ENCODE measurements at regions not wholly inside any gene's neighbourhood (a gene's known extent, or its start where the extent isn't known, plus 50 kb on each side); places are given as distances from the start of the nearest gene placed in this dataset.

- no peak overlapping the region for H3K27ac ChIP-seq (ENCODE audit: insufficient read depth, low read length)
- no peaks in the 10 kb centered on the region for H4K20me1 ChIP-seq (ENCODE audit: control insufficient read depth, extremely low read depth, insufficient read depth, low read length)
- no peaks in the 10 kb centered on the region for H3K79me2 ChIP-seq (ENCODE audit: control insufficient read depth, insufficient read depth, low read length)
- TF ChIP-seq, protein P1, sequence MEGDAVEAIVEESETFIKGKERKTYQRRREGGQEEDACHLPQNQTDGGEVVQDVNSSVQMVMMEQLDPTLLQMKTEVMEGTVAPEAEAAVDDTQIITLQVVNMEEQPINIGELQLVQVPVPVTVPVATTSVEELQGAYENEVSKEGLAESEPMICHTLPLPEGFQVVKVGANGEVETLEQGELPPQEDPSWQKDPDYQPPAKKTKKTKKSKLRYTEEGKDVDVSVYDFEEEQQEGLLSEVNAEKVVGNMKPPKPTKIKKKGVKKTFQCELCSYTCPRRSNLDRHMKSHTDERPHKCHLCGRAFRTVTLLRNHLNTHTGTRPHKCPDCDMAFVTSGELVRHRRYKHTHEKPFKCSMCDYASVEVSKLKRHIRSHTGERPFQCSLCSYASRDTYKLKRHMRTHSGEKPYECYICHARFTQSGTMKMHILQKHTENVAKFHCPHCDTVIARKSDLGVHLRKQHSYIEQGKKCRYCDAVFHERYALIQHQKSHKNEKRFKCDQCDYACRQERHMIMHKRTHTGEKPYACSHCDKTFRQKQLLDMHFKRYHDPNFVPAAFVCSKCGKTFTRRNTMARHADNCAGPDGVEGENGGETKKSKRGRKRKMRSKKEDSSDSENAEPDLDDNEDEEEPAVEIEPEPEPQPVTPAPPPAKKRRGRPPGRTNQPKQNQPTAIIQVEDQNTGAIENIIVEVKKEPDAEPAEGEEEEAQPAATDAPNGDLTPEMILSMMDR (conservative IDR thresholded peaks at IDR 0.05 in 1 of 2, IDR thresholded peaks at IDR 0.05 in 1 of 2; ENCODE audit: low read depth in 1 of 2, low read length in 2 of 2): no peak
- TF ChIP-seq EZH2 (IDR thresholded peaks at IDR 0.05; ENCODE audit: low read length, missing control alignments): no peak
- H3K27me3 ChIP-seq (ENCODE audit: control insufficient read depth, insufficient read depth, low read length): no peaks in the 10 kb centered on the region
- no peak for DNase-seq (ENCODE audit: low read depth in 2 of 2)
- H3K9me3 ChIP-seq (ENCODE audit: control insufficient read depth, insufficient read depth, low read depth, low read length): no peaks in the 10 kb centered on the region
- H3K4me3 ChIP-seq (replicated peaks in 1 of 4; ENCODE audit: control extremely low read depth in 1 of 4, insufficient read depth in 1 of 4, low read depth in 3 of 4, low read length in 4 of 4): no peak overlapping the region
- no peak overlapping the region for H3K4me2 ChIP-seq (ENCODE audit: extremely low read depth, insufficient read depth, low read length)
- no peak overlapping the region for H3K9ac ChIP-seq (ENCODE audit: insufficient read depth, low read length)
- H2AFZ ChIP-seq (ENCODE audit: low read length): no peak overlapping the region
- peaks cover 33% of the 10 kb centered on the region for H3K4me1 ChIP-seq (ENCODE audit: control insufficient read depth, extremely low read depth, insufficient read depth, low read length)
- H3K36me3 ChIP-seq (ENCODE audit: control insufficient read depth, insufficient read depth, low read length): no peaks in the 10 kb centered on the region
Observed at GRCh38 chr2:42961961-42962360, 169.6 kb upstream of the HAAO start.

DNA sequence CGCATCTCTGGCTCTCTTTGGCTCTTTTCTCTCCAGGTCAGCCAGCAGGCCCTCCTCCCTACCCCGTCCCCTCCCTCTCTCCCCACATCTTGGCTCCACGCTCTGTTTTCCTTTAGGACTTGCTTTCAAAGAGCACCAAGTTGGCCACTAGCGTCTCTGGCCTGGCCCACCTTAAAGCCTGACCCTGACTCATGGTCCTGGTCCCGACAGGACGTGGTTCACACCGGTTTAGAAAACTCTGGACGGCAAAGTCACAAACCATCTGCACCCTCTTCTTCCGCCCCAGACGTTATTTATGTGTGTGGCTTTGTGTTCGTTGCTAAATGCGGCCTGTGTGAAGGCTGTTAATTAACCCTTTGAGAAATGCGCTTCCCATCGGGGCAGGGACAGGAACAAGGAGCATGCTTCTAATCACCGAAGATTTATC lies 169.0 kb upstream of the HAAO start:
- DNase-seq (ENCODE audit: low read depth in 2 of 2): peak; percentile 45 to 46
- Histone ChIP-seq H4K20me1 (ENCODE audit: control insufficient read depth, extremely low read depth, insufficient read depth, low read length) (no peaks in the 10 kb centered on the region), H3K27ac (ENCODE audit: insufficient read depth, low read length) (peak overlapping the region; percentile 6), H3K36me3 (ENCODE audit: control insufficient read depth, insufficient read depth, low read length) (no peaks in the 10 kb centered on the region), H3K27me3 (ENCODE audit: control insufficient read depth, insufficient read depth, low read length) (no peaks in the 10 kb centered on the region), H3K9me3 (ENCODE audit: control insufficient read depth, insufficient read depth, low read depth, low read length) (no peaks in the 10 kb centered on the region), H2AFZ (ENCODE audit: low read length) (peak overlapping the region; percentile 39), H3K4me1 (ENCODE audit: control insufficient read depth, extremely low read depth, insufficient read depth, low read length) (peaks cover 33% of the 10 kb centered on the region), H3K4me3 (replicated peaks in 1 of 4; ENCODE audit: control extremely low read depth in 1 of 4, insufficient read depth in 1 of 4, low read depth in 3 of 4, low read length in 4 of 4) (no peak overlapping the region), H3K79me2 (ENCODE audit: control insufficient read depth, insufficient read depth, low read length) (no peaks in the 10 kb centered on the region), H3K4me2 (ENCODE audit: extremely low read depth, insufficient read depth, low read length) (no peak overlapping the region), H3K9ac (ENCODE audit: insufficient read depth, low read length) (no peak overlapping the region)
- TF ChIP-seq, protein P1 (conservative IDR thresholded peaks at IDR 0.05 in 1 of 2, IDR thresholded peaks at IDR 0.05 in 1 of 2; ENCODE audit: low read depth in 1 of 2, low read length in 2 of 2): no peak
- TF ChIP-seq EZH2 (IDR thresholded peaks at IDR 0.05; ENCODE audit: low read length, missing control alignments): no peak

DNA sequence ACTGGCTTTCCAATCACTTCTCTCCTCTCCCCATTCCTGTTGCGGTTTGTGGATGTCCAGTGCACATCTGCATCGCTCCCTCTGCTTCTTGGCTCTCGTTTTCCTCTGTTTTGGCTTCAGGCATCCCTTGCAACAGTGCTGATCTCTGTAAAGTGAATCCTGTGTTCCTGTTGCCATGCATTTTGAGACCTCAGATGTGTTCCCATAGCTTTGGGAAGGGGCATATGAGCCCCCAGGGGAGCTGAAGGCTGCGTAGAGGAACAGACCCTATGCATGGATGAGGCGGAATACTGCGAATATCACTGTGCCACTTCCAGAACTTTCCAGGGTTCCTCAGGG lies 168.4 kb upstream of the HAAO start:
- peak in 1 of 2 donors; percentile 48 for DNase-seq (ENCODE audit: low read depth in 2 of 2)
- Histone ChIP-seq H3K4me2 (ENCODE audit: extremely low read depth, insufficient read depth, low read length) (no peak overlapping the region), H3K27me3 (ENCODE audit: control insufficient read depth, insufficient read depth, low read length) (no peaks in the 10 kb centered on the region), H3K9me3 (ENCODE audit: control insufficient read depth, insufficient read depth, low read depth, low read length) (no peaks in the 10 kb centered on the region), H3K9ac (ENCODE audit: insufficient read depth, low read length) (no peak overlapping the region), H3K27ac (ENCODE audit: insufficient read depth, low read length) (no peak overlapping the region), H3K79me2 (ENCODE audit: control insufficient read depth, insufficient read depth, low read length) (no peaks in the 10 kb centered on the region), H3K4me3 (replicated peaks in 1 of 4; ENCODE audit: control extremely low read depth in 1 of 4, insufficient read depth in 1 of 4, low read depth in 3 of 4, low read length in 4 of 4) (no peak overlapping the region), H3K4me1 (ENCODE audit: control insufficient read depth, extremely low read depth, insufficient read depth, low read length) (peaks cover 33% of the 10 kb centered on the region), H3K36me3 (ENCODE audit: control insufficient read depth, insufficient read depth, low read length) (no peaks in the 10 kb centered on the region), H2AFZ (ENCODE audit: low read length) (no peak overlapping the region), H4K20me1 (ENCODE audit: control insufficient read depth, extremely low read depth, insufficient read depth, low read length) (no peaks in the 10 kb centered on the region)
- no peak for TF ChIP-seq EZH2 (IDR thresholded peaks at IDR 0.05; ENCODE audit: low read length, missing control alignments)
- TF ChIP-seq, protein P1 (conservative IDR thresholded peaks at IDR 0.05 in 1 of 2, IDR thresholded peaks at IDR 0.05 in 1 of 2; ENCODE audit: low read depth in 1 of 2, low read length in 2 of 2): no peak

All from fibroblast of lung (primary cell).